Chondrocyte (in vitro differentiated cells): ENCODE measurements at regions not wholly inside any gene's neighbourhood (a gene's known extent, or its start where the extent isn't known, plus 50 kb on each side); places are given as distances from the start of the nearest gene placed in this dataset.

Source experiments
- DNase-seq: peaks from one replicate; pipeline ENCODE4 v3.0.0; 2021; ENCODE audit warnings: mixed read lengths, low spot score
- H3K27ac Mint-ChIP-seq: one replicate; pipeline ENCODE4 v1.8.0; 2021; ENCODE audit warnings: mild to moderate bottlenecking, moderate library complexity, mixed read lengths; ENCODE audit not compliant: unreplicated experiment
- H3K27me3 Mint-ChIP-seq: 2 replicates; pipeline ENCODE4 v1.8.0; 2021; ENCODE audit warnings: low read depth, mixed read lengths
- H3K36me3 Mint-ChIP-seq: 2 replicates; pipeline ENCODE4 v1.8.0; 2021; ENCODE audit warnings: low read depth, mixed read lengths
- H3K4me1 Mint-ChIP-seq: 2 replicates; pipeline ENCODE4 v1.8.0; 2021; ENCODE audit warnings: low read depth, mild to moderate bottlenecking, mixed read lengths
- H3K4me3 Mint-ChIP-seq: one replicate; pipeline ENCODE4 v1.8.0; 2021; ENCODE audit warnings: mild to moderate bottlenecking, moderate library complexity, mixed read lengths; ENCODE audit not compliant: unreplicated experiment
- H3K9me3 Mint-ChIP-seq: 2 replicates; pipeline ENCODE4 v1.8.0; 2021; ENCODE audit warnings: low read depth, mixed read lengths
- TF ChIP-seq, protein P1 (sequence below): fragments of 200-600 bp; sonication (generic); IDR thresholded peaks from 2 replicates; pipeline ENCODE4 v1.5.0; 2021; ENCODE audit warnings: antibody characterized with exemption, mild to moderate bottlenecking, moderate library complexity

DNA sequence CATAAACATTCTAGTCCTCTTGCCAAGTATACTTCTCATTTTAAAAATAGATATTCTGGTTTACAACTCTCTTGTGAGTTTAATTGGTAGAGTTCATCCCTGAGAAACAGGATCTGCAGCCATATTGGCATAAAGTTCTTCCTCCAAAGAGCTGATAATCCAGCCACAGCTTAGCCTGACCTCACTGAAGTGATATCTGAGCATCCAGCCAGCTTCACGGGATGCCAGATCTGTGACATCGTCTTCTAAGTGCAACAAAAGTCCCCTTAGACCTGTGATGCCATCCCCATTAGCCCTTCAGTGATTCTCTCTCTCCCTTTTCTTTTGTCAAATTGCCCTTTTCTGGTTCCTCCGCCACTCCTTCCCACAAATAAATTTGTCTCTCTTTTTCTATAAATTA is 180.6 kb upstream of the STXBP5 start:
- no peak overlapping the region for H3K4me3 Mint-ChIP-seq
- peaks cover 4% of the 10 kb centered on the region for H3K36me3 Mint-ChIP-seq
- H3K4me1 Mint-ChIP-seq: no peaks in the 10 kb centered on the region
- H3K27me3 Mint-ChIP-seq: no peaks in the 10 kb centered on the region
- peaks cover 7% of the 10 kb centered on the region for H3K9me3 Mint-ChIP-seq
- no peak overlapping the region for H3K27ac Mint-ChIP-seq
- no peak for DNase-seq
- TF ChIP-seq, protein P1, sequence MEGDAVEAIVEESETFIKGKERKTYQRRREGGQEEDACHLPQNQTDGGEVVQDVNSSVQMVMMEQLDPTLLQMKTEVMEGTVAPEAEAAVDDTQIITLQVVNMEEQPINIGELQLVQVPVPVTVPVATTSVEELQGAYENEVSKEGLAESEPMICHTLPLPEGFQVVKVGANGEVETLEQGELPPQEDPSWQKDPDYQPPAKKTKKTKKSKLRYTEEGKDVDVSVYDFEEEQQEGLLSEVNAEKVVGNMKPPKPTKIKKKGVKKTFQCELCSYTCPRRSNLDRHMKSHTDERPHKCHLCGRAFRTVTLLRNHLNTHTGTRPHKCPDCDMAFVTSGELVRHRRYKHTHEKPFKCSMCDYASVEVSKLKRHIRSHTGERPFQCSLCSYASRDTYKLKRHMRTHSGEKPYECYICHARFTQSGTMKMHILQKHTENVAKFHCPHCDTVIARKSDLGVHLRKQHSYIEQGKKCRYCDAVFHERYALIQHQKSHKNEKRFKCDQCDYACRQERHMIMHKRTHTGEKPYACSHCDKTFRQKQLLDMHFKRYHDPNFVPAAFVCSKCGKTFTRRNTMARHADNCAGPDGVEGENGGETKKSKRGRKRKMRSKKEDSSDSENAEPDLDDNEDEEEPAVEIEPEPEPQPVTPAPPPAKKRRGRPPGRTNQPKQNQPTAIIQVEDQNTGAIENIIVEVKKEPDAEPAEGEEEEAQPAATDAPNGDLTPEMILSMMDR: no peak

DNA sequence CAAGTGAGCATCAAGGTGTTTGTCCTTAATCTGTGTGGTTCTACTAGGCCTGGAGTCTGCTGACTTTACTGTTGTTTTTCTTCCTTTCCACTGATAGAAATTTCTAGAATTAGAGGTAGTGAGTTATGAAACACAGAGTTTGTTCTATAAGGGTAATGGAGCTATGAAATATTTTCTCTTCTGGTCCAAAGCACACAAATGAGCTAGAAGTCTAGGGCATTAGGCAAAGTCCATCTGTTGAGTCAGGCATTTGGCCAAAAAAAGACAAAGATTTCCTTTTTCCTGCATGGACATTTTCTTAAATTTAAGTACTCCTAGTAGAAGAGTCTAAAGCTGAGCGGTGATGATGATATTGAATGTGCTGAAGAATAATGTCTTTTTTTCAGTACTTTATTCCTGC is 174.3 kb upstream of the STXBP5 start:
- DNase-seq: no peak
- H3K9me3 Mint-ChIP-seq: peaks cover 2% of the 10 kb centered on the region
- no peaks in the 10 kb centered on the region for H3K36me3 Mint-ChIP-seq
- H3K27ac Mint-ChIP-seq: no peak overlapping the region
- no peaks in the 10 kb centered on the region for H3K27me3 Mint-ChIP-seq
- no peak overlapping the region for H3K4me3 Mint-ChIP-seq
- H3K4me1 Mint-ChIP-seq: peaks cover 11% of the 10 kb centered on the region
- TF ChIP-seq, protein P1: no peak

DNA sequence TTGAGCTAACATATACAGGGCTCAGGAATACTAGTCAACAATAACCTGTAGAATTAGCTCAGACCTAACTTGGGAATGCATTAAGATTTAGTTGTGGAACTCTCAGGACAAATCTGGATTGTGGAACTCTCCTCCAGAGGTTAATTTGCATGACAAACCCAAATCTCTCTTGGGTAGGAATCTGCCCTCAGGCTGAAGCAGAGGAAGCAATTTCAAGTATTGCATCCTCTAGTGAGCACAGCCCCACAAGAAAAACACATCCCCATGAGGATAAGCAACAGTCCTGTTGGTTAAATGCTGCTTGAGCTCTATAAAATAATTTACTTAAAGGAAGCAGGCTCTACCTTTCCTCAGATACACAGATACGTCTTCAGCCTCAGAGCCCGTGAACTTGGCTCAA is 170.9 kb upstream of the STXBP5 start:
- no peak for DNase-seq
- TF ChIP-seq, protein P1: no peak
- Mint-ChIP-seq H3K36me3 (no peaks in the 10 kb centered on the region), H3K27ac (no peak overlapping the region), H3K4me3 (no peak overlapping the region), H3K9me3 (no peaks in the 10 kb centered on the region), H3K27me3 (no peaks in the 10 kb centered on the region), H3K4me1 (peaks cover 19% of the 10 kb centered on the region)

DNA sequence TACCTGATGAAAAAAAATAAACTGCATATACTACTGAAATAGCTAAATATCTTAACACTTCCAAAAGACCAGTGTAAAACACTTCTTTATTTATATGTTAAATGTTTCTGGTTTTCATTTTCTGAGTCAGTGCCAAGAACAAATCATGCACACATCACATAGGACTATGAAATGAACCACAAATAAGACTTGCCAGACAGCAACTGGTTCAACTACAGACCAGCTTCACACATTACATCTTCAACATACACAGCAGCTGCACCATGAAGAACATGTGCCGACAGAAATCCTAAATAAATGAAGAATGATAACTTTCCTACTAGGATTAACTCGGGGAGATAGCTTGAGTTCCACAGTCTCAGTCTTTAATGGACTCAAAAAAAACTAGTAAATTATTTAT is 168.3 kb upstream of the STXBP5 start:
- no peaks in the 10 kb centered on the region for H3K27me3 Mint-ChIP-seq
- no peak overlapping the region for H3K27ac Mint-ChIP-seq
- H3K9me3 Mint-ChIP-seq: no peaks in the 10 kb centered on the region
- H3K4me1 Mint-ChIP-seq: peaks cover 37% of the 10 kb centered on the region
- H3K4me3 Mint-ChIP-seq: no peak overlapping the region
- TF ChIP-seq, protein P1: no peak
- H3K36me3 Mint-ChIP-seq: no peaks in the 10 kb centered on the region
- no peak for DNase-seq

DNA sequence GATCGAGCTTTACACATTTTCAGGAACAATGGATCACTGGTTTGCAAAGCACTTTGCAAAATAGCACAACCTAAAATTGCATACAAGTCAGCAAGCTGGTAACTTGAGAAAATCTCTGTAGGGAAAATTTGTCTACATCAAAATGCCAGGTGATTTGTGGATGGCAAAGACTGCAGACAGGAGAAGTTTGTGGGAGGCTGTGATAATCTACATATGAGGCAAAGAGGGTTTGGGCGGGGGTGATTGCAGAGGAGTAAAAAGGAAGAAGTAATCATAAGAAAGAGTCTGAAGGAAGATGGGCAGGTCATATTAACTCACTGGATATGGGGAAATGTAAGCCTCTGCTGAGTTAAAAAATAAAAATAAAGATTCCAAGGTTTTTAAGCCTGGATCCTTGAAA is 166.3 kb upstream of the STXBP5 start:
- no peaks in the 10 kb centered on the region for H3K36me3 Mint-ChIP-seq
- no peak overlapping the region for H3K27ac Mint-ChIP-seq
- no peaks in the 10 kb centered on the region for H3K27me3 Mint-ChIP-seq
- H3K4me3 Mint-ChIP-seq: no peak overlapping the region
- TF ChIP-seq, protein P1: no peak
- no peak for DNase-seq
- H3K9me3 Mint-ChIP-seq: no peaks in the 10 kb centered on the region
- H3K4me1 Mint-ChIP-seq: peaks cover 35% of the 10 kb centered on the region
